ENCODE measurements at regions not wholly inside any gene's neighbourhood (a gene's known extent, or its start where the extent isn't known, plus 50 kb on each side); places are given as distances from the start of the nearest gene placed in this dataset.
"Not testable (repeated sequence)": the region's sequence is repeated elsewhere in the genome, so short reads cannot be mapped to it uniquely, and the experiment has no call there.

DNA sequence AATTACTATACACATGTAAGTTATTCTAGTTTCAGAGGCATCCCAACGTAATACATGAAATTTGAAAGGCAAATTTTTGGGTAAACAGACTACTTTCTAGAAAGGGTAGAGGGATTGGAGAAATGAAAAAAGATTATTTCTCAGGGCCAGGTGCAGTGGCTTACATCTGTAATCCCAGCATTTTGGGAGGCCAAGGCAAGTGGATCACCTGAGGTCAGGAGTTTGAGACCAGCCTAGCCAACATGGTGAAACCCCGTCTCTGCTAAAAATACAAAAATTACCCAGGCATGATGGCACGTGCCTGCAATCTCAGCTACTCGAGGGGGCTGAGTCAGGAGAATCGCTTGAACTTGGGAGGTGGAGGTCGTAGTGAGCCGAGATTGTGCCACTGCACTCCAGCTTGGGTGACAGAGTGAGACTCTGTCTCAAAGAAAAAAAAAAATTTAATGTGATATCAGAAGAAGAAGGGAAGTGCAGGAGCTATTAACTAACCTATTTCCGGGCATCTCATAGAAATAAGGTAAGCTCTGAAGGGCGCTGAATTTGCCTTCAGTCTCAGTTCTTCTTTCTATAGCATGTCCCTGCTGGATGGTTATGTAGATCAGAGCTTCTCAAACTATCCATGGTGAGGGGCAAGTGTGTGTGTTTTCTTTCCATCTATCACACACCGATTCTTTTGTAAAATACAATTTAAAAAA is 100.3 kb upstream of the MTHFD1L start:
- Histone ChIP-seq H3K27me3 (replicated peaks) (no peaks in the 10 kb centered on the region), H3K9me3 (replicated peaks) (no peaks in the 10 kb centered on the region; the same call in 1 of the 2 replicates), H3K36me3 (no peaks in the 10 kb centered on the region), H3K4me1 (replicated peaks) (peaks cover 9% of the 10 kb centered on the region), H3K4me3 (no peak overlapping the region), H3K27ac (no peak overlapping the region)
- no peak for DNase-seq (ENCODE audit: low read depth in 1 of 2, low spot score in 2 of 2)

- no peaks in the 10 kb centered on the region for H3K36me3 ChIP-seq
- peaks cover 9% of the 10 kb centered on the region for H3K4me1 ChIP-seq (replicated peaks)
- no peak overlapping the region for H3K4me3 ChIP-seq
- no peak for DNase-seq (ENCODE audit: low read depth in 1 of 2, low spot score in 2 of 2)
- H3K9me3 ChIP-seq (replicated peaks): no peaks in the 10 kb centered on the region; the same call in 1 of the 2 replicates
- no peaks in the 10 kb centered on the region for H3K27me3 ChIP-seq (replicated peaks)
- no peak overlapping the region for H3K27ac ChIP-seq
Observed at GRCh38 chr6:150766201-150766997, 99.1 kb upstream of the MTHFD1L start.

DNA sequence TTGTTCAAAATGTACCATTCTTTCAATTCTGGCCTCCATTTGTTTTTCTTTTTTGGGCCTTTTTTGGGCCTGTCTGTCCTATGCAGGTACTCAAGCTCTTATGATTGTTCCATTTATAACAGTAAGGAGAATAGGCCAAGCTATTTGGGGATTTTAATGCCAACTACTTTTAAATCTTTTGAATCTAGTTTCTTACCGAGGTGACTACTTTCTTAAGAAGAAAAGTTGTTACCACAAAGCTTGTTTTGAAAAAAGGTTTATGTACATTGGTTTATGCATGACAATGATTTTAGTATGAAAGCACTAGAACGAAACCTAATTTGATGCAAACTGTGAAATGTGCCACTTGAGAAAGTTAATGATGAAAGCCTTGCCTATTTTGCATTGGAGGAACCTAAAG is 98.3 kb upstream of the MTHFD1L start:
- Histone ChIP-seq H3K4me3 (no peak overlapping the region), H3K27ac (no peak overlapping the region), H3K4me1 (replicated peaks) (peaks cover 9% of the 10 kb centered on the region), H3K27me3 (replicated peaks) (no peaks in the 10 kb centered on the region), H3K36me3 (no peaks in the 10 kb centered on the region), H3K9me3 (replicated peaks) (no peaks in the 10 kb centered on the region; the same call in 1 of the 2 replicates)
- DNase-seq (ENCODE audit: low read depth in 1 of 2, low spot score in 2 of 2): no peak

DNA sequence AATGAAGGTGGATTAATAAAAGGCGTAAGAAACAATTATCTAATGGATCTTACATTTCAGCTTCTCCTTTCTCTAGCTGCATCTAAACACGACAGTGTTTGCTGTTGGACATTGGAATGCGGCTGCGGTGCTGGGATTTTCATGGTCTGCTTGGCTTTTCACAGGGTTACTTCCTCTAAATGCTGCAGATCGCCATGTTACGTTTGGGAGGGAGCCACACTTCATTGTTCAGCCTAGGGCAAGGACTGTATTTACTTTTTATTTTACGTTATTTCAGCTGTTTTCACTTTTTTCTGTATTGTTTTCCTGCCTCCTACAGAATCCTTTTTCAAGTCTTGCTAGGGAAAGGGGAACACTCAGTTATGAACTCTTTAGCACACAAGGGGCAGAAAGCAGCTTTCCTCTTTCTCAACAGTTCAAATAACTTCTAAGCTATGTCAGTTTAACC is 97.9 kb upstream of the MTHFD1L start:
- no peaks in the 10 kb centered on the region; the same call in 1 of the 2 replicates for H3K9me3 ChIP-seq (replicated peaks)
- peak; percentile 46 to 53 for DNase-seq (ENCODE audit: low read depth in 1 of 2, low spot score in 2 of 2)
- H3K4me3 ChIP-seq: no peak overlapping the region

DNA sequence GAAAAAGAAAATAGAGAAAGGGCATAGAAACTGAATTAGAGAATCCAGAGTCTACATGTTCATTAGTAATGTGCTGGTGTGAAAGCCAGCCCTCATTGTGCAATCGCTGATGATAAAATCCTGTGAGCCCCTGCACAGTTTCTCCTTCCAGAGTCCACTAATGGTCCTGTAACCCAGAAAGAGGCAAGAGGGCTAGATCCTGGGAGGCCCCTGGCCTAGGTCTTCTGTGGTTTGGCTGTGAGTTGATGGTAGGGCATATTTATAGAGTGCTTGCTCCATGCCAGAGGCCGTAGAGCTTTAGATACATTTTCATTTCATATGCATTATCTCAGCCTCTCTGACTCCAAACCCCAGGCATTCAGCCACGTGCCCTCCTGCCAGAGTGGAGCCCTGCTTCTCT is 94.9 kb upstream of the MTHFD1L start:
- no peak for DNase-seq (ENCODE audit: low read depth in 1 of 2, low spot score in 2 of 2)
- Histone ChIP-seq H3K27ac (no peak overlapping the region), H3K4me3 (no peak overlapping the region), H3K27me3 (replicated peaks) (no peaks in the 10 kb centered on the region), H3K4me1 (replicated peaks) (peaks cover 9% of the 10 kb centered on the region), H3K36me3 (no peaks in the 10 kb centered on the region), H3K9me3 (replicated peaks) (peaks cover 3% of the 10 kb centered on the region; the same call in 1 of the 2 replicates)

More for the DNA sequence above, 97.9 kb upstream of the MTHFD1L start:
- Histone ChIP-seq H3K27ac (no peak overlapping the region), H3K27me3 (replicated peaks) (no peaks in the 10 kb centered on the region), H3K36me3 (no peaks in the 10 kb centered on the region), H3K4me1 (replicated peaks) (peaks cover 9% of the 10 kb centered on the region)

- Histone ChIP-seq H3K9me3 (replicated peaks) (0 out of 2 replicates have a peak, but pooled peaks cover 3% of the 10 kb centered on the region), H3K27me3 (replicated peaks) (no peaks in the 10 kb centered on the region), H3K36me3 (no peaks in the 10 kb centered on the region), H3K27ac (no peak overlapping the region), H3K4me3 (no peak overlapping the region), H3K4me1 (replicated peaks) (no peaks in the 10 kb centered on the region)
- no peak for DNase-seq (ENCODE audit: low read depth in 1 of 2, low spot score in 2 of 2)
Observed at GRCh38 chr6:150773969-150774368, 91.5 kb upstream of the MTHFD1L start.

DNA sequence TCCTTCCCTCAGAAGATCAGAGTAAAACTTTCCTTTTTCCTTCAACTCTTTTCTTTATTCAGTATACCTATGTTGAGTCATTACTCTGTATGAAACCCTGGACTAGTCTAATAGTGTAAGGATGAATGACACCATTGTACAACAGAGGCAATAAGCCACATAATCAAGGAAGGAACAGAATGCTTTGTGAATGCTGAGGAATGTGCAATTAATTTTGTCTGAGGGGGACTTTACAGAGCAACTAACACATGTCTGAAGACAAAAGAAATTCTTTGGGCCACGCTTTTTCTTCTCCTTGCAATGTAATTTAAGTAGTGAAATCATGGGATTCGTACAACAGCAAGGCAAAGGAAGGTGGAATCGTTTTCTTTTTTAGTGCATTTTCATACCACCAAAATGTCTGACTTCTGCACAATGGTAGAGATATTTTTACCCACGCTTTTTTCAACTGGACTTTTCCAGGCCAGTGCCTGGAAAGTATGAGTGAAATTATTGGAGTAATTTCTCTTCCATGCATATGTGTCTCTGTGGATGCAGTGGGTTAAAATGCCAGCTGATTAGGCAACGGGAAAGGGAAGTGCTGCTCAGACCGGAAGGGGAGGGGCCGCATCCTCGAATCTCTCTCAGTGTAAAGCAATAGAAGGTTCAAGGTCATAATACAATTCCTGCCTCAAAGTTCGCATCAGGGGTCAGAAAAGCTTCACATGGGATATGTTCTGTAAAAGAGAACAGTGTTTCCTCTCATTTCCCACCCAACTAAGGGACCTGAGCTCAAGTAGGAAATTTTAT is 89.9 kb upstream of the MTHFD1L start:
- DNase-seq (ENCODE audit: low read depth in 1 of 2, low spot score in 2 of 2): no peak
- Histone ChIP-seq H3K36me3 (no peaks in the 10 kb centered on the region), H3K4me3 (no peak overlapping the region), H3K27ac (no peak overlapping the region), H3K27me3 (replicated peaks) (no peaks in the 10 kb centered on the region), H3K4me1 (replicated peaks) (no peaks in the 10 kb centered on the region), H3K9me3 (replicated peaks) (0 out of 2 replicates have a peak, but pooled peaks cover 3% of the 10 kb centered on the region)

- H3K9me3 ChIP-seq (replicated peaks): 0 out of 2 replicates have a peak, but pooled peaks cover 3% of the 10 kb centered on the region
- no peak for DNase-seq (ENCODE audit: low read depth in 1 of 2, low spot score in 2 of 2)
- H3K4me1 ChIP-seq (replicated peaks): no peaks in the 10 kb centered on the region
- H3K27me3 ChIP-seq (replicated peaks): no peaks in the 10 kb centered on the region
- H3K4me3 ChIP-seq: no peak overlapping the region
- no peaks in the 10 kb centered on the region for H3K36me3 ChIP-seq
- no peak overlapping the region for H3K27ac ChIP-seq
Observed at GRCh38 chr6:150777736-150778135, 87.8 kb upstream of the MTHFD1L start.

GRCh38 chr6:150783813-150784212 is 81.7 kb upstream of the MTHFD1L start:
- DNase-seq (ENCODE audit: low read depth in 1 of 2, low spot score in 2 of 2): no peak
- Histone ChIP-seq H3K27ac (no peak overlapping the region), H3K27me3 (replicated peaks) (no peaks in the 10 kb centered on the region), H3K4me1 (replicated peaks) (no peaks in the 10 kb centered on the region), H3K4me3 (no peak overlapping the region), H3K9me3 (replicated peaks) (no peaks in the 10 kb centered on the region), H3K36me3 (no peaks in the 10 kb centered on the region)

DNA sequence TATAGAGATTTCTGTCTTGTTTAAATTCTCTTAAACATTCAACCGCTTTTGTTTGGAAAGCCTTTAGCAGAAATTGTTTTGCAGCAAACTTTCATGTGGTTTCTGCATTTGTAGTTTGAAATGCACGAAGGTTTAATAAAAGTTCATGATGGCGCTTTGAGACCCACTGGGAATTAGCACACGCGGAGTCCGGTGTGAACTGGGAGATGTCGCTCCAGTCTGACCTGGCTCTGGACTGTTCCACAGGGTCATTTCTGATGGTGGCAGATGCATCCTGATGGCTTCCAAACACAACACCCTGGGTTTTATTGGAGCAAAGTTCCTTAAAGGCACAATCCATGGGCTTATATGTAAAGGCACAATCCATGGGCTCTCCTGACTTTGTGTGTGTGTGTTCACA is 78.1 kb upstream of the MTHFD1L start:
- no peak overlapping the region for H3K27ac ChIP-seq
- no peaks in the 10 kb centered on the region for H3K27me3 ChIP-seq (replicated peaks)

DNA sequence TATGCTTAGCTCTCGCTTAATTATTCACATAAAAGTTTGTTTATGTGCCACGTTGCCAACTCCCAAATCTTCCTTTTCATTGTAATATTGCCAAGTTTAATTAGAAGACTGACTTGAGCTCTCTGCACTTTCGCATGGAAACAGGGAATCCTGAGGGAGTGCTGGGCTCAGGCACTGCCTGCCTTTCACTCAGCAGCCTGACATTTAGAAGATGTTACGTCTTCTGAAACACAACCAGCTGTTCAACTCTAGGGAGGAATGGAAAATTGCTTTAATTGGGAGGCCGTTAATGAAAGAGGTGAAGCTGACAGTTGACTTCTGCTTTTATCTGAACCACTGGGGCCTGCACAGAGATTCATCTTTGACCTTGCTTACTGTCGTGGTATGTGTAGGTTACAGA is 77.4 kb upstream of the MTHFD1L start:
- no peak for DNase-seq (ENCODE audit: low read depth in 1 of 2, low spot score in 2 of 2)
- Histone ChIP-seq H3K9me3 (replicated peaks) (no peaks in the 10 kb centered on the region), H3K4me1 (replicated peaks) (no peaks in the 10 kb centered on the region), H3K27me3 (replicated peaks) (no peaks in the 10 kb centered on the region), H3K27ac (no peak overlapping the region), H3K36me3 (no peaks in the 10 kb centered on the region), H3K4me3 (no peak overlapping the region)

More for the DNA sequence above, 78.1 kb upstream of the MTHFD1L start:
- no peak overlapping the region for H3K4me3 ChIP-seq
- H3K36me3 ChIP-seq: no peaks in the 10 kb centered on the region
- H3K9me3 ChIP-seq (replicated peaks): no peaks in the 10 kb centered on the region
- H3K4me1 ChIP-seq (replicated peaks): no peaks in the 10 kb centered on the region
- no peak for DNase-seq (ENCODE audit: low read depth in 1 of 2, low spot score in 2 of 2)

DNA sequence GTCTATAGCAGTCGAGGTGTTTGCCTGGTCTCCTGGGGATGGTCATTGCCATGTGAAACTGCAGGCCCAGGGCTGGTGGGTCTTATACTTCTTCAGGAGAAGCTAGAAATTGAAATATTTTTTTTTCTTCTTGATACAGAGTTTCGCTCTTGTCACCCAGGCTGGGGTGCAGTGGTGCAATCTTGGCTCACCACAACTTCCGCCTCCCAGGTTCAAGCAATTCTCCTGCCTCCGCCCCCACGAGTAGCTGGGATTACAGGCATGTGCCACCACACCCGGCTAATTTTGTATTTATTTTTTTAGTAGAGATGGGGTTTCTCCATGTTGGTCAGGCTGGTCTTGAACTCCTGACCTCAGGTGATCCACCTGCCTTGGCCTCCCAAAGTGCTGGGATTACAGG is 75.6 kb upstream of the MTHFD1L start:
- H3K9me3 ChIP-seq (replicated peaks); H3K36me3 ChIP-seq; H3K27me3 ChIP-seq (replicated peaks); H3K4me1 ChIP-seq (replicated peaks); DNase-seq (ENCODE audit: low read depth in 1 of 2, low spot score in 2 of 2); H3K27ac ChIP-seq; H3K4me3 ChIP-seq: not testable (repeated sequence)

DNA sequence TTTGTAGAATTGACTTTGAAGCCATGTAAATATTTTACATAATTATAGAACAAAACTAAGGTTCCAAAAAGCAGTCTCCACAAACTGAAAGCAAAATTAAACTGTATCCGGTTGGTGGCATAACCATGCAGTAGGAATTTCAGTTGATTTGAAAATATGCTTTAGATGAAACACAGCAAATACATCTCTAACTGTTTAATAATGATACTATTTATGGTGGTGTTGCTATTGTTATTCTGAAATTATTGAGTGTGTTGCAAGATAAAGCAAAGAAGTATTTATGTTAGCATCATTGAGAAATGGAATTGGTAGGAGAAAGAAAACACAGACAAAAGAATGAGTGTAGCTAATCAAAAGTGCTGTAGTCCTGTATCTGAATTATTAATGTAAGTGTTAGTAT is 73.8 kb upstream of the MTHFD1L start:
- no peak overlapping the region for H3K4me3 ChIP-seq
- no peaks in the 10 kb centered on the region for H3K9me3 ChIP-seq (replicated peaks)
- no peaks in the 10 kb centered on the region for H3K27me3 ChIP-seq (replicated peaks)
- H3K4me1 ChIP-seq (replicated peaks): no peaks in the 10 kb centered on the region
- DNase-seq (ENCODE audit: low read depth in 1 of 2, low spot score in 2 of 2): no peak
- H3K27ac ChIP-seq: no peak overlapping the region
- no peaks in the 10 kb centered on the region for H3K36me3 ChIP-seq
